HEK293 (cell line): ENCODE measurements at regions not wholly inside any gene's neighbourhood (a gene's known extent, or its start where the extent isn't known, plus 50 kb on each side); places are given as distances from the start of the nearest gene placed in this dataset.
A peak's percentile ranks its signal among the peaks of the same experiment; 100 is the strongest.

Source experiments
- CTCF ChIA-PET: fragments of 350-600 bp; formaldehyde crosslinking; extraction: SDS; loops from one replicate; lab custom pipeline; 2021; ENCODE audit warnings: antibody characterized with exemption; lab: Yijun Ruan, JAX
- POLR2A ChIA-PET: fragments of 300-600 bp; formaldehyde crosslinking; extraction: SDS; loops from one replicate; lab custom pipeline; 2020; ENCODE audit warnings: antibody characterized with exemption, inconsistent platforms; lab: Yijun Ruan, JAX
- H3K27ac ChIP-seq: fragments of 200-500 bp; sonication (Bioruptor generic); 2 replicates; pipeline ENCODE4 v1.5.1; 2014; ENCODE audit warnings: low read depth, low read length, control low read depth, inconsistent platforms; ENCODE audit errors: extremely low read depth
- H3K36me3 ChIP-seq, 2 experiments: fragments of 200-500 bp in 1 of 2; sonication (Bioruptor generic) in 1 of 2; 1 replicate in 1 of 2; 2 replicates in 1 of 2; pipeline ENCODE4 v1.5.1; 2014 to 2017; ENCODE audit warnings: inconsistent platforms in 2 of 2, low read length in 2 of 2; ENCODE audit not compliant: control insufficient read depth in 2 of 2, insufficient read depth in 1 of 2
- H3K4me1 ChIP-seq: fragments of 200-500 bp; sonication (Bioruptor generic); 2 replicates; pipeline ENCODE4 v1.5.1; 2014; ENCODE audit warnings: mild to moderate bottlenecking, low read length, inconsistent platforms; ENCODE audit not compliant: control insufficient read depth, insufficient read depth
- H3K4me3 ChIP-seq: 2 replicates; pipeline ENCODE4 v1.5.1; 2011; ENCODE audit warnings: low read depth, mild to moderate bottlenecking, control low read depth, low read length, moderate library complexity
- H3K9me3 ChIP-seq: fragments of 200-500 bp; sonication (Bioruptor generic); 2 replicates; pipeline ENCODE4 v1.5.1; 2014; ENCODE audit warnings: low read depth, low read length, inconsistent platforms; ENCODE audit not compliant: control insufficient read depth, insufficient read depth
- GLIS1 ChIP-seq: fragments of 450-650 bp; formaldehyde crosslinking; IDR thresholded peaks from 2 replicates; pipeline ENCODE4 v1.5.1; 2016; ENCODE audit warnings: missing biosample characterization, missing genetic modification characterization
- KLF9 ChIP-seq: fragments of 450-650 bp; formaldehyde crosslinking; IDR thresholded peaks from 2 replicates; pipeline ENCODE4 v1.5.1; 2016; ENCODE audit warnings: missing biosample characterization, missing genetic modification characterization, low read depth
- REST ChIP-seq: fragments of 450-650 bp; formaldehyde crosslinking; IDR thresholded peaks from 2 replicates; pipeline ENCODE4 v1.5.1; 2016; ENCODE audit warnings: missing biosample characterization, missing genetic modification characterization
- TCF7L2 ChIP-seq: IDR thresholded peaks from 2 replicates; pipeline ENCODE4 v1.6.1; 2011; ENCODE audit warnings: low read depth, mild to moderate bottlenecking, inconsistent platforms, low read length, moderate library complexity, borderline replicate concordance
- ZBTB17 ChIP-seq: fragments of 450-650 bp; formaldehyde crosslinking; IDR thresholded peaks from 2 replicates; pipeline ENCODE4 v1.5.1; 2016; ENCODE audit warnings: missing biosample characterization, missing genetic modification characterization
- ZBTB49 ChIP-seq: fragments of 450-650 bp; formaldehyde crosslinking; IDR thresholded peaks from 2 replicates; pipeline ENCODE4 v1.5.1; 2016; ENCODE audit warnings: missing biosample characterization, missing genetic modification characterization, low read depth
- ZNF138 ChIP-seq: fragments of 450-650 bp; formaldehyde crosslinking; IDR thresholded peaks from 2 replicates; pipeline ENCODE4 v1.5.1; 2016; ENCODE audit warnings: missing biosample characterization, missing genetic modification characterization, borderline replicate concordance
- ZNF140 ChIP-seq: fragments of 450-650 bp; formaldehyde crosslinking; IDR thresholded peaks from 2 replicates; pipeline ENCODE4 v1.5.1; 2016; ENCODE audit warnings: missing biosample characterization, missing genetic modification characterization
- ZNF155 ChIP-seq: fragments of 450-650 bp; formaldehyde crosslinking; IDR thresholded peaks from 2 replicates; pipeline ENCODE4 v1.5.1; 2016; ENCODE audit warnings: missing biosample characterization, missing genetic modification characterization
- ZNF311 ChIP-seq: fragments of 450-650 bp; formaldehyde crosslinking; IDR thresholded peaks from 2 replicates; pipeline ENCODE4 v1.5.1; 2017; ENCODE audit warnings: missing biosample characterization, missing genetic modification characterization, borderline replicate concordance
- ZNF366 ChIP-seq: fragments of 450-650 bp; formaldehyde crosslinking; conservative IDR thresholded peaks from 2 replicates; pipeline ENCODE4 v1.5.1; 2016; ENCODE audit warnings: missing biosample characterization, missing genetic modification characterization
- ZNF398 ChIP-seq: fragments of 450-650 bp; formaldehyde crosslinking; IDR thresholded peaks from 2 replicates; pipeline ENCODE4 v1.5.1; 2017; ENCODE audit warnings: missing biosample characterization, missing genetic modification characterization
- ZNF571 ChIP-seq: fragments of 450-650 bp; formaldehyde crosslinking; IDR thresholded peaks from 2 replicates; pipeline ENCODE4 v1.5.0; 2017; ENCODE audit warnings: missing biosample characterization, missing genetic modification characterization
- ZNF600 ChIP-seq: fragments of 450-650 bp; formaldehyde crosslinking; IDR thresholded peaks from 2 replicates; pipeline ENCODE4 v1.5.1; 2016; ENCODE audit warnings: missing biosample characterization, missing genetic modification characterization
- ZNF664 ChIP-seq: fragments of 450-650 bp; formaldehyde crosslinking; IDR thresholded peaks from 2 replicates; pipeline ENCODE4 v1.5.1; 2016; ENCODE audit warnings: missing biosample characterization, missing genetic modification characterization
- ZNF768 ChIP-seq: fragments of 450-650 bp; formaldehyde crosslinking; IDR thresholded peaks from 2 replicates; pipeline ENCODE4 v1.5.1; 2018; ENCODE audit warnings: missing biosample characterization, mild to moderate bottlenecking, missing genetic modification characterization
- ZNF785 ChIP-seq: fragments of 450-650 bp; formaldehyde crosslinking; IDR thresholded peaks from 2 replicates; pipeline ENCODE4 v1.5.1; 2016; ENCODE audit warnings: missing biosample characterization, missing genetic modification characterization
- ZSCAN30 ChIP-seq: fragments of 450-650 bp; IDR thresholded peaks from 2 replicates; pipeline ENCODE4 v1.5.1; 2018; ENCODE audit warnings: missing biosample characterization, mild to moderate bottlenecking, missing genetic modification characterization, moderate library complexity

- ChIA-PET CTCF (interaction anchor here (1.1 to 2.9 kb wide), 2 partner anchors 34 to 75 kb away, joined by 3 to 13 read pairs; no protein-coding TSS in a partner anchor), POLR2A (no interaction called here)
- TF ChIP-seq ZNF785 (tag by site-specific recombination), result no peak
- no peak for TF ChIP-seq ZNF366 (tag by site-specific recombination)
- no peak for TF ChIP-seq GLIS1 (tag by site-specific recombination)
- no peak for TF ChIP-seq ZBTB17
- no peak for TF ChIP-seq ZNF311
- TF ChIP-seq ZNF768, result no peak
- TF ChIP-seq TCF7L2, result no peak
- TF ChIP-seq ZSCAN30 (tag by site-specific recombination), result no peak
- no peak for TF ChIP-seq ZNF138 (tag by site-specific recombination)
- no peak for TF ChIP-seq ZNF155
- TF ChIP-seq ZNF140, result no peak
- H3K27ac ChIP-seq, result no peak overlapping the region
- no peaks in the 10 kb centered on the region for H3K9me3 ChIP-seq
- H3K4me1 ChIP-seq, result no peaks in the 10 kb centered on the region
- H3K4me3 ChIP-seq, result no peak overlapping the region
- no peaks in the 10 kb centered on the region for H3K36me3 ChIP-seq
Observed at GRCh38 chr5:176735383-176736265, 74.7 kb upstream of the UNC5A start.

GRCh38 chr5:176736301-176736930, 73.9 kb upstream of the UNC5A start:
- POLR2A ChIA-PET, result no interaction called here
- CTCF ChIA-PET, result interaction anchor here (0.9 to 2.9 kb wide), 5 partner anchors 11 to 79 kb away, joined by 3 to 13 read pairs (median 3); no protein-coding TSS in a partner anchor
- TF ChIP-seq ZNF571 (tag by site-specific recombination) (no peak), ZBTB49 (tag by site-specific recombination) (no peak), ZNF664 (peak; percentile 43; the same call in 1 of the 2 replicates)

GRCh38 chr5:176736931-176737745, 73.2 kb upstream of the UNC5A start:
- H3K4me3 ChIP-seq, result no peak overlapping the region
- ChIA-PET POLR2A (no interaction called here), CTCF (interaction anchor here (0.9 to 2.9 kb wide), 6 partner anchors 11 to 80 kb away, joined by 3 to 13 read pairs (median 3); no protein-coding TSS in a partner anchor)
- no peaks in the 10 kb centered on the region for H3K36me3 ChIP-seq
- no peak overlapping the region for H3K27ac ChIP-seq
- no peaks in the 10 kb centered on the region for H3K9me3 ChIP-seq
- no peaks in the 10 kb centered on the region for H3K4me1 ChIP-seq
- TF ChIP-seq ZNF398 (tag by site-specific recombination), result peak; percentile 44
- TF ChIP-seq REST, result no peak
- TF ChIP-seq ZNF600 (tag by site-specific recombination), result no peak
- no peak for TF ChIP-seq KLF9 (tag by site-specific recombination)

More at GRCh38 chr5:176736301-176736930, 73.9 kb upstream of the UNC5A start:
- H3K9me3 ChIP-seq, result no peaks in the 10 kb centered on the region
- no peaks in the 10 kb centered on the region for H3K36me3 ChIP-seq
- H3K4me1 ChIP-seq, result no peaks in the 10 kb centered on the region
- no peak overlapping the region for H3K27ac ChIP-seq
- H3K4me3 ChIP-seq, result no peak overlapping the region
